OCI-LY7 (cell line): ENCODE measurements at regions not wholly inside any gene's neighbourhood (a gene's known extent, or its start where the extent isn't known, plus 50 kb on each side); places are given as distances from the start of the nearest gene placed in this dataset.

Experiments used
- BruUV-seq: library from RNA; stranded (reverse); fragments of 400-500 nt; replicated peaks from 2 replicates; lab custom pipeline; 2021; lab: Mats Ljungman, UMichigan
- CTCF ChIA-PET: fragments of 300-600 bp; sonication (Branson Sonifier 250); formaldehyde crosslinking; loops from one replicate; lab custom pipeline; 2022; ENCODE audit warnings: antibody characterized with exemption; ENCODE audit not compliant: unreplicated experiment; lab: Charles Lee
- POLR2A ChIA-PET: fragments of 300-600 bp; sonication (Branson Sonifier 250); formaldehyde crosslinking; loops from one replicate; lab custom pipeline; 2022; ENCODE audit warnings: antibody characterized with exemption; lab: Charles Lee
- DNase-seq: peaks from one replicate; pipeline ENCODE4 v3.0.0-alpha.2; 2015; ENCODE audit warnings: low spot score
- H2AFZ ChIP-seq: fragments of 200-600 bp; sonication (generic), shearing (Covaris generic); 2 replicates; pipeline ENCODE4 v1.6.1; 2014; ENCODE audit warnings: mild to moderate bottlenecking, antibody characterized with exemption, low read length, moderate library complexity
- H3K27ac ChIP-seq: fragments of 200-600 bp; sonication (generic); 2 replicates; pipeline ENCODE4 v1.5.1; 2014; ENCODE audit warnings: mixed run types, low read depth, mild to moderate bottlenecking, moderate library complexity, low read length, inconsistent platforms; ENCODE audit not compliant: poor library complexity, severe bottlenecking
- H3K36me3 ChIP-seq: fragments of 200-600 bp; sonication (generic); 2 replicates; pipeline ENCODE4 v1.6.1; 2014; ENCODE audit warnings: mild to moderate bottlenecking, antibody characterized with exemption, low read length, moderate library complexity, mixed read lengths; ENCODE audit not compliant: insufficient read depth
- H3K4me1 ChIP-seq: fragments of 200-600 bp; sonication (generic); 2 replicates; pipeline ENCODE4 v1.5.1; 2014; ENCODE audit warnings: mild to moderate bottlenecking, low read length; ENCODE audit not compliant: insufficient read depth, poor library complexity, severe bottlenecking
- H3K4me2 ChIP-seq: fragments of 200-600 bp; sonication (generic); 2 replicates; pipeline ENCODE4 v1.6.1; 2014; ENCODE audit warnings: mild to moderate bottlenecking, low read length
- H3K4me3 ChIP-seq: fragments of 200-600 bp; sonication (generic); 2 replicates; pipeline ENCODE4 v1.5.1; 2014; ENCODE audit warnings: mild to moderate bottlenecking, low read depth, low read length; ENCODE audit not compliant: poor library complexity, severe bottlenecking
- H3K79me2 ChIP-seq: fragments of 200-600 bp; sonication (generic); 2 replicates; pipeline ENCODE4 v1.6.1; 2016; ENCODE audit warnings: low read depth, mild to moderate bottlenecking, low read length, moderate library complexity, mixed read lengths; ENCODE audit not compliant: insufficient read depth
- H3K9me2 ChIP-seq: fragments of 200-600 bp; sonication (generic); 2 replicates; pipeline ENCODE4 v1.6.1; 2016; ENCODE audit warnings: mild to moderate bottlenecking, low read length, mixed read lengths; ENCODE audit not compliant: insufficient read depth
- H3K9me3 ChIP-seq: fragments of 200-600 bp; sonication (generic); 2 replicates; pipeline ENCODE4 v1.6.1; 2014; ENCODE audit warnings: mild to moderate bottlenecking, mixed run types, low read length, mixed read lengths
- H4K20me1 ChIP-seq: fragments of 200-600 bp; sonication (generic); 2 replicates; pipeline ENCODE4 v1.6.1; 2014; ENCODE audit warnings: mild to moderate bottlenecking, antibody characterized with exemption, low read length, moderate library complexity, mixed read lengths; ENCODE audit not compliant: insufficient read depth
- CTCF ChIP-seq: fragments of 200-600 bp; sonication (generic); conservative IDR thresholded peaks from 2 replicates; pipeline ENCODE4 v1.5.1; 2014; ENCODE audit warnings: mild to moderate bottlenecking, antibody characterized with exemption, low read length, moderate library complexity, mixed read lengths
- EZH2phosphoT487 ChIP-seq: fragments of 200-600 bp; sonication (generic); IDR thresholded peaks from 2 replicates; pipeline ENCODE4 v1.6.1; 2018; ENCODE audit warnings: low read depth, borderline replicate concordance, mild to moderate bottlenecking, mixed run types, antibody characterized with exemption, low read length, moderate library complexity, mixed read lengths
- intact Hi-C: fragments of 100-400 bp; cut with micrococcal nuclease; formaldehyde crosslinking; loops from one replicate; pipeline ENCODE4 v1.10.0; 2022; ENCODE audit not compliant: unreplicated experiment

- no peak overlapping the region for H2AFZ ChIP-seq
- H4K20me1 ChIP-seq = no peaks in the 10 kb centered on the region
- H3K4me1 ChIP-seq = no peaks in the 10 kb centered on the region
- H3K9me3 ChIP-seq = no peaks in the 10 kb centered on the region
- POLR2A ChIA-PET = no interaction called here
- CTCF ChIA-PET = no interaction called here
- DNase-seq = no peak
- H3K36me3 ChIP-seq = no peaks in the 10 kb centered on the region
- no peak overlapping the region for H3K27ac ChIP-seq
- H3K9me2 ChIP-seq = no peaks in the 10 kb centered on the region
- TF ChIP-seq EZH2phosphoT487 (no peak), CTCF (no peak)
- H3K79me2 ChIP-seq = no peaks in the 10 kb centered on the region
- intact Hi-C loops = no loop called here
- no TSS peak for BruUV-seq
- no peak overlapping the region for H3K4me2 ChIP-seq
- H3K4me3 ChIP-seq = no peak overlapping the region
These were observed 510.9 kb upstream of the PCDH9 start for GRCh38 chr13:67740871-67741535.

DNA sequence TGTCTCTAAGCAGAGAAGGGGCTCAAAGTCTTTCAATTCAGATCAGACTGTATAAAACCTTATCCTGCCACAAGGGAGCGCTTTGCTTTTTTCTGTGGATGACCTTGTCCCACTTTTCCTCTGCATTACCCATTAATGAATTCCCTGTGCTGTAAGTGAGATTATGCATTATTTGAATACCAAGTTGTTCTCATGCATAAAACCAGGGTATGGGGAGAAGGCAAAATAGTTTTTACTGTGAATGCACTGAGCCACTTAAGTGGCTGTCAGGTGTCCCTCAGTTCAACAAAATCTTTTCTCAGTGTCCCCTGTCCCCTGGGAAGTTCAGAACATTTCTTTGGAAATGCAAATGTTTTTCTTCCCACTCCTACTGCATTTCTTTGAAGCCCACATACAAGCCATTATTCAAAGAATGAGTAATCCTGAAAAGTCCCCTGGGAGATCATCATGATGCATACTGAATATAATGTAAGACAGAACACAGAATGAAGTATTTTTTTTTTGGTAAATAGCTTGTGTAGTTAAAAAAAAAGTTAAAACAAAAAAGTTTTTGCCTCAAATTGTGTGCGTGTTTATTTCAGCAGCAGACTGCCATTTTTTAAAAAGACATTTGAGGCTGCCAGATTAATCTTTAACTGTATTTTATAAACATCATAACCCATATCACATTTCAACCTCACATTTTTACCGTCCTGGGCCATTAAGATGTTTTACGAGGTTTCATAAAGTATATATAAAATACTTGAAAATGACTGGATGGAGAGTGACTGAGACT lies 506.7 kb upstream of the PCDH9 start:
- BruUV-seq = no TSS peak
- peak; percentile 1 for DNase-seq
- Histone ChIP-seq H3K4me2 (no peak overlapping the region), H3K9me2 (no peaks in the 10 kb centered on the region), H4K20me1 (no peaks in the 10 kb centered on the region), H3K9me3 (no peaks in the 10 kb centered on the region), H2AFZ (no peak overlapping the region), H3K4me1 (no peaks in the 10 kb centered on the region), H3K4me3 (no peak overlapping the region), H3K27ac (no peak overlapping the region), H3K36me3 (no peaks in the 10 kb centered on the region), H3K79me2 (no peaks in the 10 kb centered on the region)
- POLR2A ChIA-PET = no interaction called here
- intact Hi-C loops = no loop called here
- TF ChIP-seq EZH2phosphoT487 (no peak), CTCF (peak; percentile 65)
- CTCF ChIA-PET = no interaction called here

GRCh38 chr13:67735651-67736050 lies 505.5 kb upstream of the PCDH9 start:
- intact Hi-C loops = no loop called here

More at GRCh38 chr13:67735651-67736050, 505.5 kb upstream of the PCDH9 start:
- Histone ChIP-seq H3K9me3 (no peaks in the 10 kb centered on the region), H3K4me1 (no peaks in the 10 kb centered on the region), H3K79me2 (no peaks in the 10 kb centered on the region), H3K9me2 (no peaks in the 10 kb centered on the region), H4K20me1 (no peaks in the 10 kb centered on the region), H2AFZ (no peak overlapping the region), H3K27ac (no peak overlapping the region), H3K4me3 (no peak overlapping the region), H3K36me3 (no peaks in the 10 kb centered on the region), H3K4me2 (no peak overlapping the region)
- no peak for TF ChIP-seq CTCF
- no peak for TF ChIP-seq EZH2phosphoT487
- DNase-seq = no peak
- no TSS peak for BruUV-seq
- CTCF ChIA-PET = no interaction called here
- POLR2A ChIA-PET = no interaction called here
